ENCODE measurements at regions not wholly inside any gene's neighbourhood (a gene's known extent, or its start where the extent isn't known, plus 50 kb on each side); places are given as distances from the start of the nearest gene placed in this dataset.
"Not testable (repeated sequence)": the region's sequence is repeated elsewhere in the genome, so short reads cannot be mapped to it uniquely, and the experiment has no call there.

DNA sequence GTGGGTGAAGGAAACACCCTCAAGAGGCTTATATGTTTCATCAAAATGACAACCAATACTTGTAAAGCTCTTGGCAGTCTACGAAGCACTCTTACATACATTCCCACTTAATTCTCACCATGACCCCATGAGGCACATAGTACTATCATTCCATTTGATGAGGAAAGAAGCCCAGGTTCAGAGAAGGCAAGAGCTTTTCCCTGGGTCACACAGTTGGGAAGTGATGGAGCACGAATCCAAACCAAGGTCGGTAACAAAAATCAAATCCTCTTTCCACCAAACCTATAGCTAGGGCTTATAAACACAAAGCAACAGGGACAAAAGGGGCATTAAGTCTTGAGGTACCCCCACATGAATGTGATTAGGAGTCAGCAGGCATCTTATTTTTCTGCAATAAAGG, 187.1 kb downstream of the UACA start:
- DNase-seq: no peak

DNA sequence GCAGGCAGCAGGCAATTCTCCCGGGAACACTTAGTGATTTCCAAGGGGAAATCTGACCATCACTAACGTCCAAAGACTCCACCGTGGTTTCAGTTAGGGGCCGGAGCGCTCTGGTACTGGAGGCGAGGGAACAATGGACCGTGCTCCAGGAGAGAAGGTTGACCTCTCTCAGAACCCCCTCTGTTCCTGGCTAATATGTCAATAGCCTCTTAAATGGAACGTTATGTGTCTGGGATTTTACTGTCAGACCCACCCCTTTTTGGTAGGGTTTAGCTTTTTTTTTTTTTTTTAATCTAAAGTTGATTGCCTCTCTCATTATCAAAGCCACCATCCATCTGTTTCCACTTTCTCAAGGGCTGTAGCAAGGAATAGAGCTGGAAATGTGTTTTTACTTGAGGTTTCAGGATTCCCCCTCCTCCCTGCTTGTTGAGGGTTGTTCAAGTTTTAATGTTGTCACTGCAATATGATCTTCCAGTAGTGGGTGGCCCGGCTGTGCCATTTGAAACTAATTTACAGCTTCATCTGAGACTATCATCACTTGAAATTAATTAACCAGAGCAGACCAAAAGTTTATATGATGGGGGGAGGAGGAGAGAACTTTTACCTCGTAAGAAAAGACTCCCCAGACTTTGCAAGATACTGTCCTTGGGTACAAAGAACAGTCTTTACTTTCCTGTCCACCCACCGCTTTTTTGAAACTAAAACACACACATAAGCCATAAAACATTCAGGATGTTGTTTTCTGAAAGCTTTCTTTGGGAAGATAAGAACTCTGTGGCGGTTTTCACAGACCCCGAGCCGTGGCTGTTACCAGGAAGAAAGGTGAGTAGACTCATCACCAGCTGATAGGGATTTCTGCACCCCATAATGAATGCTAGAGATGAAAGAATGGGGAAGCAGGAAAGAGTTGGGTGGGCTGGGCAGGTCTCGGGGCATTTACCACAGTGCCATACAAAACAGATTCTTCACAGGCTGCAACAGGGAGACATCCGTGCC, 187.8 kb downstream of the UACA start:
- no peak for DNase-seq

DNA sequence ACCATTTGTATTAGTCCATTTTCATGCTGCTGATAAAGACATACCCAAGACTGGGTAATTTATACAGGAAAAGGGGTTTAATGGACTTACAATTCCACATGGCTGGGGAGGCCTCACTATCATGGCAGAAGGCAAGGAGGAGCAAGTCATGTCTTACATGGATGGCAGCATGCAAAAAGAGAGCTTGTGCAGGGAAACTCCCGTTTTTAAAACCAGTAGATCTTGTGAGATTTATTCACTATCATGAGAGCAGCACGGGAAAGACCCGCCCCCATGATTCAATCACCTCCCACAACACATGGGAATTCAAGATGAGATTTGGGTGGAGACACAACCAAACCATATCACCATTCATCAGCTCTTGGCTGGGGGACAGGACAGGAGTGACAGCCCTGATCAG, 189.0 kb downstream of the UACA start:
- DNase-seq: not testable (repeated sequence)

DNA sequence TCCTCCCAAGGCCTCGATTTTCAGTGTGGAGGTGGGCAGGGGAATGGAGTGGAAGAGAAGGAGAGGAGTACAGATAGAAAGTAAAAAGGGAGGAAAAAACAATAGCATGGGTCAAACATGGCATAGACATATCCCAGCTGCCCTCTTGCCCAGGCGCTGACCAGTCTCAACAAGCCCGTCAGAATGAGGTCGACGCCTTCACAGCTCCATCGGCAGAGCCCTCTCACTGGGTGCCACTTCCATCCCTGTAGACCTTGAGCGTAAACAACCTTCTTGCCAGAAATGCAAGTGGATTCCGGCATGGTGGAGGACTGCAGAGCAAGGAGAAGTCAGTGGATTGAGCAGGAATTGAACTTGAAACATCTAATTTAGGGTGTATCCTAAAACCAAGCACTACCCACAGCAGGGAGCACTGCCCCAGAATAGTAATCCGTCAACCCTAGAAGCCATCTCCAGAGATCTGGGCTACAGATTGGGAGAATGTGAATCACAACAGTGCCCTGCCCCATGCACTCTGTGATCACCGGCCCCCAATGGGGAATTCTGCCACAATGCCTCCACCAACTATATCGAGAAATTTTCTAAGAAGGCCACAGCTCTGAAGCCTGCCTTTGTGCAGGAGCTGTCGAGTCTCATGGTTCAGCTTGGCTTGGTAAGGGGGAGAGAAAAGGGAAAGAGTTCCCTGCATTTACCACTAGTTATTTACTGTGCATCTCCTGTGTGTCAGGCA, 190.1 kb downstream of the UACA start:
- no peak for DNase-seq

DNA sequence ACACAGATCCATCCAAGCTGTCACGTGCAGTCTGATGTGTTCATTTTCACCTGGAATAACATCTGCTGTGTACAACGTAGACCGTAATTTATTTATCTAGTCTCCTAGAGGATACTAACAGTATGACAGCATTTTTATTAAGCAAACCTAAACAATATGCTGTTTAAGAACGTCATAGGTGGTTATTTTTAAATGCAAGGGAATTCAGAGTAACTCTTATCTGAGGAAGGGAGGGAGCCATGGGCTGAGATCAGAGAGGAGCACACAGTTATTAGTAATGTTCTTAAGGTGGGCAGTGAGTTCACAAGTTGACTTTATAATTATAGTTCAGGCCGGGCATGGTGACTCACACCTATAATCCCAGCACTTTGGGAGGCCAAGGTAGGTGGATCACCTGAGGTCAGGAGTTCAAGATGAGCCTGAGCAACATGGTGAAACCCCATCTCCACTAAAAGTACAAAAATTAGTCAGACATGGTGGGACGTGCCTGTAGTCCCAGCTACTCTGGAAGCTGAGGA, 193.6 kb downstream of the UACA start:
- no peak for DNase-seq

DNA sequence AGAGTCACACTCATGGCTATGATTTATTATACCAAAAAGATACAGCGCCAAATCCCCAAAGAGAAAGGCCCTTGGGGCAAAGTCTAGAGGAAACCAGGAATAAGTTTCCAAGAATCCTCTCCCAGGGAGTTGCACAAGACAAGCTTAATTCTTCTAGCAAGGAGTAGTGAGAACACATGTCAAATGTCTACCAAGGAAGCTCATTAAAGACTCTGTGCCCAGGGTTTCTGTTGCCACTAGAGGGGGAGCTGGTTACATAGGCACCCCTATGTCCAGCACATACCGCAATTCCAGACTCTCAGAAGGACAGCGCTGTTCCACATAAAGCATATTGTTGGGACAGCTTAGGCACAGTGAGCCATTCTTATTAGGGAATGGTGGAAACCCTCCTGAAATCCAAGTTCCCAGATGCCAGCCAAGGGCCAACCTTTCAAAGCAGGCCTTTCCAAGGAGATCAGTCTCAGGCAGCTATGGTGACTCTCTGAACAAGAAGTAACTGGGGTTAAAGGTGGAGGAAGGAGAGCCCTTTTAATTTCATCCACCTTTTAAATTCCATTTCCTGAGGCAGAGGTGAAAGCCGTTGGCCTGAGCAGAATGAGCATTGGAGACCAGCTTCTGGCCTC, 194.2 kb downstream of the UACA start:
- DNase-seq: no peak

DNA sequence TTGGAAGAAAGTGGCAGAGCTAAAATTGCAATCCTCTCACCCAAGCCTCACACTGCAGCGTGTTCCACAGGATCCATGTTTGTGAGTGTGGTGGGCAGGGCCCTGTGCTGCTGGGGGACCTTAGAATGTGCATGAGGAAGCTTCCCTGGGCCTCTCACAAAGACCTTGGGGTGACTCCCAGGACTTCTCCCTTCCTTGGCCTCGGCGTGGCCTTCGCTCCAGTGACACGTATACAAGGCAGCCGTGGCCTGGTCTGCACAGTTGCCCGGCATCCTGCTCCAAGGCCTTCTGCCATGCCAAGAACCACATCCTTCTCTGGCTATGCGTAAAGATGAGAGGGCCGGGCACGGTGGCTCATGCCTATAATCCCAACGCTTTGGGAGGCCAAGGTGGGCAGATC, 196.4 kb downstream of the UACA start:
- DNase-seq: no peak

DNA sequence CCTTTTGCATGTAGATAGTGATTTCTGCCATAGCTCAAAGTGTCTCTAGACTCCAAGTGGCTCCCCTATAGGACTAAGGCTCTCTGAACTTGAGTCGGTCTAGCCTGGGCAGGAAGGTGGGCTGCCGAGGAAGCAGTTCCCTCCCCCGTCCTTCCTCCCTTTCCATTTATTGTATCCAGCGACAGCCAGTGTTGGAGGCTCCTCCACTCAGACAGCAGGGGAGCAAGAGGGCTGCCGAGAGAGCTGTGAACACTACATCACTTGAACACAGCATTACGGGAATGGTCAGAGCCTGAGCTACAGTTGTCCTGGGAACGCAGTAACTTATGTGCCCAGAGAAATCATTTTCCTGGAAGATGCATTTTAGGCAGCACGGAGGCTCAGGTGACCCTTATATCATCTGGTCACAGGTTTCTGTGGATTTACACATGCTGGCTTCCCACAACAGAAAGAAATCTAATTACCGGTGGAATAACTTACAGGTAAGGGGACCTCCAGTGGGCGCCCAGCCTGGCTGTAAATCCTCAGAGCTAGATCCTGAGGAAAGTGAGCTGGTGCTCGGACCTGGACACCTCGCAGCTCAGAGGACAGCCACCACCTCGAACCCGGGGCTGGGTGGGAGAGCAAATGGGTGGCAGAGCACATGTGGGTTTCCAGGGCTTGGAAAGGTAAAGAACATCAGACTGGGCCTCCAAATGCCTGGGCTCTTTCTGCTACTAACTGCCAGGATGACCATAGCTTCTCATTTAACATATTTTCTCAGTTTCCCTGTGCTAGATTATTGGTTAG, 197.1 kb downstream of the UACA start:
- DNase-seq: no peak

DNA sequence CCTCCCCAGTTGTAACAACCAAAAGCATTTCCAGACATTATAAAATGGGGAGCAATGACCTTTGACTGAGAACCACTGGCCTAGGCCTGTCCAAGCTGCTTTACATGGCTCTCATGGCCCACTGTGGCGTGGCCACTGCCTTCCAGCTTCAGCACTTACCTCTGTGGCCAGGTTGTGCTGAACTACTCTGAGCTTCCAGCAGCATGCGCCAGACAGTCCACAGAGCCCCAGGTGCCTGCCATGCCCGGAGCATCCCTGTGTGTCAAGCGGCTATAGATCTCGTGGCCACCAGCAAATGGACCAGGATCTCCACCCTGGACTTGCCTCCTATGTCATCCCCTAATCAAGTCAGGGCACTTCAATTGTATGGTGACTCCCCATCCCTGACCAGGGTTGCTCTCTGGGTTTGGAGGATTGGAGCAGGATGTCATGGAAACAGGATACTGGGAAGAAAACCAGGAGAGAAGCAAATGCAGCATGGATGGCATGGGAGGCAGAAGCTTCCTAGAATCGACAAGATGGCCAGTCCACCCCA, 199.7 kb downstream of the UACA start:
- no peak for DNase-seq

DNA sequence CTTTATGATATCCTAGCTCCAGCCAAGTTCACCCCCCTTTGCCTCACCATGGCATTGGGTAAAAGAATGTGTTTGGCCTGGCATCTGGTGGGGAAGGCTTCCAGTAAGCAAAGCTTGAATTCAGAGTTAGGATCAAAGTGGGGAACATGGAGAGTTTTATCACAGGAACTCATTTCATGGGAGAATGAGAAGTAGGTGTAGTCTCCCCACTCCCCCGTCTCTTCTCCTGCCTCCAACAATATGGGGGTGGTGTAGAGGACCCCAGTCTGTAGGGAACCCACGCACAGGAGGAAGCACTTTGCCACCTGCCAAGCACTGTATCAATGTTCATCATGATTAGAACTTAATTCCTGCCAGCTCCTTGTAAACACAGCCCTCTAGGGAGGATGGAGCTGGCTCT, 200.5 kb downstream of the UACA start:
- DNase-seq: no peak

DNA sequence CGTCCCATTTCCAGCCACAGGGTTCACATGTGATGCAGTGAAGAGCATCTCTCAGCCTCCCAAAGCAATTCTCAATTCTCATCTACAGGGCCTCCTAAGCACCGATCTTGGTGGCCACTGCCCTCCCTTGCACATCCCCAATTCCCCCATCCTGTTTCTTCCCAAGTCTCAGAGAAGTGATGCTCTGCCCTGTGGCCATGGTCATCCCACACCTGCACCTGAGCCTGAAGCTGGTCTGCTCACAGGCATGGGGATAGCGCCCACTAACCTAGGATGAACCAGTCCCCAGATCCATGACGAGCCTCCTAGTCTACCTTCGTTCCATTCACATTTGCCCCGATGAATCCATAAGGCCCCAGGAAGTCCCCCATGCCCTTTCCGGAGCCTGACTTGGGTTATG, 201.5 kb downstream of the UACA start:
- no peak for DNase-seq

DNA sequence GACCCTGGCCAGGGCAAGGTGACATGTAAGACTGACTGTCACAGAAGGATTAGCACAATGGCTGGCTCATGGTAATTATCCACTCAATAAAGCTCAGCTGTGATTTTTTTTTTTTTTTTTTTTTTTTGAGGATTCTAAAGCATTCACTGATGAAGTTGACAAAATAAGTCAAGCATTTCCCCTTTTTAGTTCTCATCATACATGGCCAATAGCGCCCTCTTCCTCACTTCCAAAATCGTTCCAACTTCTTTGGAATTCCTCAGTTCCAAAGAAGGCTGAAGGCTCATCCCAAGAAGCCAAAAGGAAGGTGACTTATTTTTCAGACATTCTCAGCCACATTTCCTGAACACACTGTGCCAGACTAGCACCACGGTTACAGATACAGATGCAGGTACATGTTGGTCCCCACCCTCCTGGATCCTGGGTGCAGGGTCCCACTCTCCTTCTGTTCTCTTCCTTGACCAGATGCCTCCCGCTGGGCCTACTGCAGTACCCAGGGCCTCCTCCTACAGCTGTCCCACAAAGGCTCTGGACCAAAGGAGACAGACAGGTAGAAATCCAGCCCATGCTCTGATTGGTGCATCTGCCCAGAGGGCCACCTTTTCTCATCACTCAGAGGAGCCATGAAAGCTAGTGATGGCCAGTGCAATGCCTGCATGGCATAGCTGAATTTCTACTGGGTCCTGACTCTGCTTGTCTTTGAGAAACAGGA, 202.6 kb downstream of the UACA start:
- no peak for DNase-seq

DNA sequence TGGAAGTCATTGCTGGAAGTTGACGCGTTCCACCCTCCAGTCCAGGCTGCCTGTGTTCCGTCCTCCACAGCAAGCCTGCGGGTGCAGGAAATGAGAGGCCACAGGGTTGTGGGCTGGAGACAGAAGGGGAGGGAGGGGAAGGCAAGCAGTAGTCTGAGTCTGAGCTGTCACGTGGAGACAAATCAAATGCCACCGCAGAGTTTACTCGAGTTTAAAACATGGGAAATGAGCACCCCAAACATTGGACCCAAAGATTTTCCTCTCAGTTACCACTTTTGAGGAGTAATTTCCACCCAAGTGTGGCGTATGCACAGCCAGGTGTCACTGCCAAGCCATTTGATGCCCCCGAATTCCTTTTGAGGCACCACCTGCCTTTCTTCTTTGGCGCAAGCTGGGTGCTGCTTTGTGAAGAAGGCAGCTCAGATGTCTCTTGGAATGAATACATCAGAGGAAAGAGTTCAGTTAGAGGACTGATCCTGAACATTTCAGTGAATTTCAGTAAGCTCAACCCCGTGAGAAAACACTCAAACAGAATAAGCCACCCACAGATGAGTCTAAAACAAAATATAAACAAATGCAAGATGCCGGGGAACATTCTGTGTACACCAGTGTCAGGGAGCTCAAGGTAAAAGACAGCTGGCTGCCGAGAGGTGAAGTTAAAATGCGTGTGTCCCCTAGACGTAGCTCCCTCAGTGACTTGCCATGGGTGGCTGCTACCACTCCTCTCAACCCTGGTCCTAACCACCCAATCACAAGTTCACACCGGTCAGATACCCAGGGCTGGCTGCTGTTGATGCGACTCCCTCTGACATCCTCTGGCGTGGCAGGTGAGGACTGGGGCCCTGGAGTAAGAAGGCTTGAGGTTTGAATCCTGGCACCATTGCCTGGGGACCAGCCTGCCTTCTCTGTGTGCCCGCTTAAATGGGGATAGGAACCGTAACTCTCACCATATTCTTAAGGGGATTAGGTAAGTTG, 203.8 kb downstream of the UACA start:
- peak in 1 of 2 donors; percentile 38 for DNase-seq

DNA sequence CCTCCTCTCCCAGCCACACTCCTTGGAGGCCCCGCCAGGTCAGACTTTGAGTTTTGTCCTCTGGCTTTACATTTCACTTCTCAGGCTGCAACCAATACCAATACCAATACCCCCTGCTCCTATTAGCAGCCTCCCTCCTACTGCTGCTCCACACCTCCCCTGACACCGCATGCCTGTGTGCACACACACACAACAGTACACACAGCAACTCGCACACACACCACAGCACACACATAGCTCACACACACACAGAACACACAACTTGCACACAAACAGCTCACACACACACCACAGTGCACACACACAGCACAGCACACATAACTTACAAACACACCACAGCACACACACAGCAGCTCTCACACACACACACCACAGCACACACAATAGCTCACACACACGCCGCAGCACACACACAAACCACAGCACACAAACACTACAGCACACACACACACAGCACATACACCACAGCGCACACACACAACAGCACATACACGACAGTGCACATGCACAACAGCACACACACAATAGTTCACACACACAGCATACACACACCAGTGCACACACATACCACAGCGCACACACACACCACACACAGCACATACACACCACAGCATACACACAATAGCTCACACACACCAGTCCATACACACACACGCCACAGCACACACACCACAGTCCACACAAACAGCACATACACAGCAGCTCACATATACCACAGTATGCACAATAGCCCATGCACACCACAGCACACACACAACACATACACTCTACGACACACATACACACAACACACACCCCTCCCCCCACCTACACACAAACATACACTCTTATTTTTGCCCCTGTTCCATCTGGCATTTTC, 204.7 kb downstream of the UACA start:
- DNase-seq: no peak

DNA sequence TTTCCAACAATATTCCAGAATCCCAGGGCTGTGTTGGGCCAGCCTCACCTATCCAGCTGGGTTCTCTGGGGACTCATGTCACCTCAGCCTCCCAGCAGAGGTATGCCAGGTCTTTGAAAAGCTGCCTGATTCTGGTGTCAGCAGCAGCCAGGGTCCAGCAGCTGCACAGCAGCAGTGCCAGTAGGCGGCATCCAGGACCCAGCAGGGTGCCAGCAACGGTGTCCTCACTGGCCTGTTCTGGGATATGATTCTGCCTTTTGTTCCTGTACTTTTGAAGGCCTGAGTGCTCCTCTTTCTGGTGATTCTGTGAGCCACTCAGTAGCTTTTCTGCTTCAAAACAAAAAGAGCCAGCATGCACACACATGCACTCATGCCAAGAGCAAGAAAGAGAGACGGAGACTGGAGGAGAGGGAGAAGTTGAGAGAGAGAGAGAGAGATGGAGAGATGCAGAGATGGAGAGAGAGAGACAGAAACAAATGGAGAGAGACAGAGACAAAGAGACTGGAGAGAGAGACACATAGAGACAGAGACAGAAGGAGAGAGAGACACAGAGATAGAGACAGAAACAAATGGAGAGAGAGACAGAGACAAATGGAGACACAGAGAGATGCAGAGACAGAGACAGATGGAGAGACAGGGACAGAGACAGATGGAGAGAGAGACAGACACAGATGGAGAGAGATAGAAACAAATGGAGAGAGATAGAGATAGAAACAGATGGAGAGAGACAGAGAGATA, 205.7 kb downstream of the UACA start:
- DNase-seq: no peak

DNA sequence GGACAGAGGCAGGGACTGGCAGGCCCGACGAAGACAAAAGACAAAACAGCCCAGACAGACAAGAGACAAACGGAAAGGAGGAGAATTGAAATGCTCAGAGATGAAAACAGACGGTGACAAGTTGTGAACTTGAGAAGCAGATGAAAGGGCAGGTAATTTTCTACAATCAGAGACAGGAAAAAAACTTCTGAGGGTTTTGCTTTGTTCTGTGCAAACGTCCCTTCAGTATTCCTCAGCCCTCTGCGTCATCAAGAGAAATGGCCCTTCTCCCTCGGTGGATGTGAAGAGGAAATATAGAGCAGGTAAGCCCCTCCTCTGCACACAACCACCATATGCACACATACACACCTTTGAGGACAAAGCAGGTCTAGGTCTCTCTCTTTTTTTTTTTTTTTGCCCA, 206.6 kb downstream of the UACA start:
- no peak for DNase-seq

DNA sequence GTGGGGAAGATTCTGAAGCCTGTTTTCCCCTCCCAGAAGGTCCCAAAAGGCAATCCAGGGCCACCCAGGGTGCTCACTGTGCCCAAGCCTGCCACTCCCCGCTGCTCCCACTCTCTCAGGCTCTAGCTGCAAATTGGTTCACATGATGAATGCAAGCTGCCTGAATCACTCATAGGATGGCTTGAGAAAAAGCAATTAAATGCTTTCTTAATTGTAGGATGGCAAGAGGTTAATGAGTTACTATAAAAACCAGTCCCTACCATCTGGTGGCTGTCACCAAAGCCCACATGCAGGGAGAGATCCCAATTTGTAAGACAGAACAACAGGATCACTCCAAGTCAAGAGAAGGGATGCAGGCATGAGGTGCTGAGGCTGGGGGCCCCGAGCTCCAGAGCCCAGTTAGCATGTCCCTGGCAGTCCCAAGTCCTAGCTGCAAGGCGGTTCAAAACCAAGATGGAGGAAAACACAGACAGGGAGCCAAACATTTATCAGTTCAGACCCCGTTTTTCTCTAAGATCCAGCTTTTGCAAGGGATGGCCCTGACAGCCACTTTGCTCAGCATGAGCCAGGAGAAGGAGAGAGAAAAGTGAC, 207.1 kb downstream of the UACA start:
- DNase-seq: no peak

DNA sequence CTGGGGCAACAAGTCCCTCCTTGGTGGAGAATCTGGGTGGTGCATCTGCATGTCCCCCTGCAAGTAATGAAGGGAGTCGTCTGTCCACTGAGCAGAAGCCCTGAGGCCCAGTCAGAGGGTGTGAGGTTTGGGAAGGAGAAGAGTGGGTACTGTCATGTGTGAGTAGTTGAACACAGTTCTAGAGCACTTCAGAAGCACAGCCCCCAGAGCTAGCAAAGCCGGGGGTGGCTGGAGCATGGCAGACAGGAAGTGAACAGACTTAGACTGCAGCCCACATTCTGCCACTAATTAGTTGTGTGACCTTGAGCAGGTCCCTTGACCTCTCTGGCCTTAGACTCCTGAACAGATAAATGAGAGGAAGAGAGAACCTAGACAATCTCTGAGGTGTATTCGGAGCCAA, 207.6 kb downstream of the UACA start:
- no peak for DNase-seq

All from bone marrow (tissue), 2 donors.